ENCODE measurements at regions not wholly inside any gene's neighbourhood (a gene's known extent, or its start where the extent isn't known, plus 50 kb on each side); places are given as distances from the start of the nearest gene placed in this dataset.

GRCh38 chr5:82405618-82406204 is 127.6 kb upstream of the RPS23 start:
- TF ChIP-seq CTCF (conservative IDR thresholded peaks at IDR 0.05; ENCODE audit: low read length) = no peak
- no peak for TF ChIP-seq EZH2phosphoT487 (IDR thresholded peaks at IDR 0.05; ENCODE audit: borderline replicate concordance)

Measured in Loucy (cell line).